Stomach smooth muscle (tissue), 2 donors: ENCODE measurements at regions not wholly inside any gene's neighbourhood (a gene's known extent, or its start where the extent isn't known, plus 50 kb on each side); places are given as distances from the start of the nearest gene placed in this dataset.
"Not testable (repeated sequence)": the region's sequence is repeated elsewhere in the genome, so short reads cannot be mapped to it uniquely, and the experiment has no call there.

Source experiments
- H3K27ac ChIP-seq: one replicate; pipeline ENCODE4 v1.7.0; 2013; ENCODE audit warnings: mild to moderate bottlenecking, low read length, inconsistent platforms
- H3K27me3 ChIP-seq, 2 donors: one replicate each; pipeline ENCODE4 v1.7.0; 2013; ENCODE audit warnings: low read length in 2 of 2; ENCODE audit not compliant: insufficient read depth in 2 of 2, control insufficient read depth in 1 of 2
- H3K36me3 ChIP-seq, 2 donors: one replicate each; pipeline ENCODE4 v1.7.0; 2013; ENCODE audit warnings: low read length in 2 of 2; ENCODE audit not compliant: control insufficient read depth in 2 of 2, insufficient read depth in 2 of 2
- H3K4me1 ChIP-seq: one replicate; pipeline ENCODE4 v1.7.0; 2013; ENCODE audit warnings: low read length; ENCODE audit not compliant: control insufficient read depth, insufficient read depth
- H3K4me3 ChIP-seq, 2 donors: one replicate each; pipeline ENCODE4 v1.7.0; 2013; ENCODE audit warnings: low read length in 2 of 2
- H3K9ac ChIP-seq, 2 donors: one replicate each; pipeline ENCODE4 v1.7.0; 2013; ENCODE audit warnings: low read length in 2 of 2, mild to moderate bottlenecking in 1 of 2
- H3K9me3 ChIP-seq, 2 donors: one replicate each; pipeline ENCODE4 v1.7.0; 2013; ENCODE audit warnings: low read length in 2 of 2; ENCODE audit not compliant: control insufficient read depth in 2 of 2
- donor health status: healthy.
- donor health status: Pancreatic carcinoma.

DNA sequence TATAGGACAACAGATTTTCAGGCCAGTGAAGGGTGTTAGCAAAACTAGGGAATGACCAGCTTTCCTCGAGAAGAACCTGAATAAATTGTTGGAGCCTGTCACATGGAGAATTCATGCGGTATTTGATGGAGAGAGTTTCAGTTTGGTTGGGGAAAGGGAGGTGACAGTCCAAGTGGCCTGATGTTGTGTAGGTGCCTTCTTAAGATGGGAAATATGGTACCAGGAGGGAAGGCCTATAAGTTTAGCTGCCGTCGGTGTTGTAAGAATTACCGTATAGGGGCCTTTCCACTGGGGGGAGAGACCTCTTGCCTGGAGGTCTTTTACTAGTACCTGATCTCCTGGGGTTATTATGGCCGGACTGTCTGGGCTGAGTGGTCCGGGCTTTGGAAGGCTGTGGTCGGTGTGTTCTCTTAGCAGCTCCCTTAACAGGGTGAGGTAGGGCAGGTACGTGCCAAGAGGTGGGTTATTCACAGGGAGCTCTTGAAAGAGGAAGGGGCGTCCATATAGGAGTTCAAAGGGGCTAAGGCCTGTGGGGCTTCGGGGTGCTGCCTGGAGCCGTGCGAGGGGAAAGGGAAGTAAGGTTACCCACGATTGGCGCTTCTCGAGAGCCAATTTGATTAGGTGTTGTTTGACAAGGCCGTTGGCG lies 641.1 kb upstream of the DPP6 start:
- H3K4me1 ChIP-seq, H3K9ac ChIP-seq, H3K27ac ChIP-seq, H3K9me3 ChIP-seq, H3K27me3 ChIP-seq, H3K36me3 ChIP-seq, H3K4me3 ChIP-seq: not testable (repeated sequence)

DNA sequence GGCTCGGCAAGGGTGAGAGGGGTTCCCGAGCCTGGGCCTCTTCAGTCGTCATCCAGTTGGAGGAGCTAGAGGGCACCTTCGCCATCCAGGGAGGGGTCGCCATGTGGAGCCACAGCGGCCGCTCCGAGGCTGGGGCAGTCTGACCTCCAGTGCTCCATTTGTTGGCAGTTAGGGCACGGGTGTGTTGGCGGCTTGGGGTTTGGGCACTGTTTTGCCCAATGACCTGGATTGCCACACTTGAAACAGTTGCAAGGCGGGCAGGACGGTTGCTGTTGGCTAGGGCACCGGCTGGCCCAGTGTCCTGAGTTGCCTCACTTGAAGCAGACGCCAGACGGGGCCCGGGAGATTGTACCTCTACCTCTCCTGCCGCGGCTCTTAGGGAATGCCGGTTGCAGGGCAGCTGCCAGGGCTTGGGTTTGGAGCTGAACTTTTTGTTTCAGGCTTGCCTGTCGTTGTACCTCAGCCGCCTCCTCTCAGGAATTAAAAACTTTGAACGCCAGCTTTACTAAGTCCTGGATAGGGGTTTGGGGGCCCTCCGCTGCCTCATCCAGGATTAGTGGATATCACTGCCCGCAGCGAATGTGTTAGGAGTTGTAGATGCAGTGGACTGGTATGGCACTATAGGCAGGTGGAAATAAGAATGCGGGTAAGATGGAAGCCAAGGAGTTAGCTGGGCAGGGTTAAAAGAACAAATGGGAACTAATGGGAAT lies 639.9 kb upstream of the DPP6 start:
- H3K9me3 ChIP-seq, H3K27me3 ChIP-seq, H3K27ac ChIP-seq, H3K4me3 ChIP-seq, H3K36me3 ChIP-seq, H3K4me1 ChIP-seq, H3K9ac ChIP-seq: not testable (repeated sequence)

GRCh38 chr7:153412824-153413198 lies 639.4 kb upstream of the DPP6 start:
- not testable (repeated sequence) for H3K27ac ChIP-seq, H3K4me1 ChIP-seq, H3K9me3 ChIP-seq, H3K27me3 ChIP-seq, H3K9ac ChIP-seq, H3K4me3 ChIP-seq, H3K36me3 ChIP-seq

GRCh38 chr7:153413199-153413539 lies 639.0 kb upstream of the DPP6 start:
- H3K27me3 ChIP-seq, result no peaks in the 10 kb centered on the region
- no peak overlapping the region for H3K27ac ChIP-seq
- H3K9me3 ChIP-seq, result peaks cover 0 to 3% of the 10 kb centered on the region in 2 donors
- no peak overlapping the region for H3K9ac ChIP-seq
- no peaks in the 10 kb centered on the region for H3K36me3 ChIP-seq
- H3K4me3 ChIP-seq, result no peak overlapping the region
- H3K4me1 ChIP-seq, result no peaks in the 10 kb centered on the region

- H3K9ac ChIP-seq, result no peak overlapping the region
- H3K27ac ChIP-seq, result no peak overlapping the region
- H3K4me1 ChIP-seq, result no peaks in the 10 kb centered on the region
- H3K9me3 ChIP-seq, result peaks cover 0 to 3% of the 10 kb centered on the region in 2 donors
- H3K36me3 ChIP-seq, result no peaks in the 10 kb centered on the region
- no peaks in the 10 kb centered on the region for H3K27me3 ChIP-seq
- no peak overlapping the region for H3K4me3 ChIP-seq
Observed at GRCh38 chr7:153413540-153414287, 638.5 kb upstream of the DPP6 start.

- Histone ChIP-seq H3K27me3 (no peaks in the 10 kb centered on the region), H3K36me3 (no peaks in the 10 kb centered on the region), H3K27ac (no peak overlapping the region), H3K9ac (no peak overlapping the region), H3K4me1 (no peaks in the 10 kb centered on the region), H3K4me3 (no peak overlapping the region), H3K9me3 (peaks cover 0 to 3% of the 10 kb centered on the region in 2 donors)
Observed at GRCh38 chr7:153414288-153414629, 637.9 kb upstream of the DPP6 start.

DNA sequence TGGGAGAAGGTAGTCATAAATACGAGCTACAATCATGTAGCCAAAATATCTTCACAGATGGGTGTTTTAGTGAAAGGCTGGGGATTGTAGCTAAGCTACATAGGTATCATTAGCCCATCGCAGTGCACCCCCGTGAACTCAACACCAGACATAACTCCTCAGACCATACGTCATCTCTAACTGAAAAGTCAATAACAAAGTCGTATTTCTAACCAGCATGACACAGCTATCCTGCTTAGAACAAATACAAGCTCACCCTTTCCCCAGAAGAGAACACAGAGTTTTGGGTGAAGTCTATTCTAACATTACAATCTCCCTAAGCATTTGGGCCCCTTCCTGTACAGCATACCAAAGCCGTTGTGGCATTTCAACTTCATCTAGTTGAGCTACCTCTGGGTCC lies 636.6 kb upstream of the DPP6 start:
- Histone ChIP-seq H3K9ac (no peak overlapping the region), H3K36me3 (no peaks in the 10 kb centered on the region), H3K9me3 (peaks cover 0 to 3% of the 10 kb centered on the region in 2 donors), H3K27ac (no peak overlapping the region), H3K27me3 (no peaks in the 10 kb centered on the region), H3K4me1 (no peaks in the 10 kb centered on the region), H3K4me3 (no peak overlapping the region)

DNA sequence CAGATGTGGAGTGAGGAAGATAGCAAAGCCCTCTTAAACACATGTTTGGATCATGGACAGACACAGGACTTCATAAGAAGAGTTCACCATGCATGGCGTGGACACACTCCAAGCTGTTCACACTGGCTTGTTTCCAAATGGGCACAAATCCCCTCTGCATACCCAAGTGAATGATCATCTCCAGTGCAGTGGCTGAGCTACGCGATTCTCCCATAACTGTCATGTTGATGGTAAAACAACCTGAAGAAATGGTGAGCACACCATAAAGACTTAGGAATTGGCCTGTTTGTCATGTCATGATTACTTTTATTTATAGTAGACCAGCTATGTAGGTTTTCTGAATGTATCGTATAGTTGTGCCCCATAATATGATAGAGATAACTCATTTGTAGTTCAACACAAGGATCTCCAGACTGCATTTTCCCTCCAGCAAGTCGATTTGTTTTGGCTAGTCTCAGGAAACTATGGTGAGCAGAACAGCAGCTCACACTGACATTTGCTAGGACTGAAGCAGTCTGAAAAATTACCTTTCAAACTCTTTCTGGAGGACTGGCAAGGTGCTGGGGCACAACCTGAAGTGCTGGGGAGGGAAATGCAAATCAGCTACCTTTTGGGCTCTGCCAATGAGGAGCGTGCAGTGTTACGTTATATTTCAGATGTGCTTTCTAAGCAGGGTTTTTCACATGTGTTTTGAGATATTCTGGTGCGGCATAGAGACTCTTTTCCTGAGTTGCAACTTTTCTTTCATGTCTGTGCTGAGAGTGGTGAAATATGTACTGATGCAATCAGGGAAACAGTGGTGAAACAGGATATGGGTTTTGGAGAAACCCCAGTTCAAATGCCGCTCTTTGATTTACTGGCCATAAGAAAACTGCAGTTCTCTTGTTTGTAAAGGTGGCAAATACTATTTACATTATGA lies 629.6 kb upstream of the DPP6 start:
- Histone ChIP-seq H3K4me3 (no peak overlapping the region), H3K9me3 (no peaks in the 10 kb centered on the region), H3K27ac (no peak overlapping the region), H3K36me3 (no peaks in the 10 kb centered on the region), H3K4me1 (no peaks in the 10 kb centered on the region), H3K27me3 (no peaks in the 10 kb centered on the region), H3K9ac (no peak overlapping the region)

- H3K9me3 ChIP-seq, result no peaks in the 10 kb centered on the region
- H3K9ac ChIP-seq, result no peak overlapping the region
- no peak overlapping the region for H3K27ac ChIP-seq
- no peaks in the 10 kb centered on the region for H3K4me1 ChIP-seq
- H3K36me3 ChIP-seq, result no peaks in the 10 kb centered on the region
- no peak overlapping the region for H3K4me3 ChIP-seq
- no peaks in the 10 kb centered on the region for H3K27me3 ChIP-seq
Observed at GRCh38 chr7:153423210-153423590, 629.0 kb upstream of the DPP6 start.

DNA sequence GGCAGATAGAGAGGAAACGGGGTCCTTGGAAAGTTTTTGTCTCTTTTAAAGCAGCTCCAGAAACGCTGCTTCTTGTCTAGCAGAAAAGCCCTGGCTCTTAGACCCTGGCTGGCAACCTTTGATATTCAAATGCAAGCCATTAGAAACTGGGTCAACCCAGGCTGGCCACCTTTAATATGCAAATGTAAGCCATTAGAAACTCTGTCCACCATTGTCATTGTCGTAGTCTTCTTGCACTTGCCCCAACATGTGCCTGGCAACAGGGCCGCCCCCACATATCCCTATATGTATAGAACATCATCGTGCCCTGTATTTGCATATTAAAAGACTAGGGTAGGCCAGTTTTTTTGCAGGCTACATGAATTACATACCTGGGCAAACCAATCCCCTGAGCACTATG lies 621.3 kb upstream of the DPP6 start:
- Histone ChIP-seq H3K27ac (no peak overlapping the region), H3K4me1 (peaks cover 6% of the 10 kb centered on the region), H3K9me3 (peaks cover 0 to 8% of the 10 kb centered on the region in 2 donors), H3K9ac (no peak overlapping the region), H3K4me3 (no peak overlapping the region), H3K36me3 (no peaks in the 10 kb centered on the region), H3K27me3 (no peaks in the 10 kb centered on the region)
